CD8-positive, alpha-beta memory T cell (primary cell): ENCODE measurements at regions not wholly inside any gene's neighbourhood (a gene's known extent, or its start where the extent isn't known, plus 50 kb on each side); places are given as distances from the start of the nearest gene placed in this dataset.

Experiments used
- CTCF ChIA-PET: fragments of 350-600 bp; sonication (Branson Sonifier 250); formaldehyde crosslinking; loops from one replicate; lab custom pipeline; 2021; ENCODE audit warnings: antibody characterized with exemption; lab: Charles Lee
- POLR2A ChIA-PET: fragments of 350-600 bp; sonication (Branson Sonifier 250); formaldehyde crosslinking; loops from one replicate; lab custom pipeline; 2021; ENCODE audit warnings: antibody characterized with exemption; lab: Charles Lee
- DNase-seq, 5 donors: peaks; one replicate each; pipeline versions ENCODE4 v3.0.0 to v3.0.0-alpha.2; 2020 to 2022; ENCODE audit warnings: mixed read lengths in 1 of 5
- H3K27ac ChIP-seq: one replicate; pipeline ENCODE4 v1.7.0; 2013; ENCODE audit warnings: low read depth, mild to moderate bottlenecking, low read length, moderate library complexity
- H3K27me3 ChIP-seq: 2 replicates; pipeline ENCODE4 v1.7.0; 2013; ENCODE audit warnings: low read length, mild to moderate bottlenecking; ENCODE audit not compliant: insufficient read depth, poor library complexity, severe bottlenecking
- H3K36me3 ChIP-seq: 2 replicates; pipeline ENCODE4 v1.7.0; 2013; ENCODE audit warnings: mild to moderate bottlenecking, low read length, moderate library complexity; ENCODE audit not compliant: insufficient read depth
- H3K4me1 ChIP-seq: 2 replicates; pipeline ENCODE4 v1.7.0; 2013; ENCODE audit warnings: mild to moderate bottlenecking, low read length, moderate library complexity; ENCODE audit not compliant: insufficient read depth
- H3K4me3 ChIP-seq: 2 replicates; pipeline ENCODE4 v1.7.0; 2013; ENCODE audit warnings: mild to moderate bottlenecking, low read length
- H3K9me3 ChIP-seq: 2 replicates; pipeline ENCODE4 v1.7.0; 2013; ENCODE audit warnings: mild to moderate bottlenecking, low read length
- H3K27ac Mint-ChIP-seq, 8 donors: one replicate each; pipeline ENCODE4 v1.8.0; 2020 to 2021; ENCODE audit warnings: mixed read lengths in 8 of 8, mild to moderate bottlenecking in 6 of 8, inconsistent platforms in 3 of 8, moderate library complexity in 3 of 8
- H3K27me3 Mint-ChIP-seq, 2 donors: one replicate each; pipeline ENCODE4 v1.8.0; 2020 to 2021; ENCODE audit warnings: mixed read lengths in 2 of 2, mild to moderate bottlenecking in 1 of 2, moderate library complexity in 1 of 2
- H3K36me3 Mint-ChIP-seq, 3 donors: one replicate each; pipeline ENCODE4 v1.8.0; 2020 to 2021; ENCODE audit warnings: mixed read lengths in 3 of 3, inconsistent platforms in 1 of 3, mild to moderate bottlenecking in 1 of 3
- H3K4me1 Mint-ChIP-seq, 3 donors: one replicate each; pipeline ENCODE4 v1.8.0; 2020 to 2021; ENCODE audit warnings: mixed read lengths in 3 of 3, inconsistent platforms in 1 of 3, mild to moderate bottlenecking in 1 of 3
- H3K4me3 Mint-ChIP-seq, 7 donors: one replicate each; pipeline ENCODE4 v1.8.0; 2020 to 2021; ENCODE audit warnings: mixed read lengths in 7 of 7, mild to moderate bottlenecking in 6 of 7, moderate library complexity in 4 of 7, inconsistent platforms in 2 of 7
- H3K9me3 Mint-ChIP-seq, 5 donors: one replicate each; pipeline ENCODE4 v1.8.0; 2020 to 2022; ENCODE audit warnings: mixed read lengths in 5 of 5, mild to moderate bottlenecking in 3 of 5, moderate library complexity in 2 of 5, inconsistent platforms in 1 of 5

DNA sequence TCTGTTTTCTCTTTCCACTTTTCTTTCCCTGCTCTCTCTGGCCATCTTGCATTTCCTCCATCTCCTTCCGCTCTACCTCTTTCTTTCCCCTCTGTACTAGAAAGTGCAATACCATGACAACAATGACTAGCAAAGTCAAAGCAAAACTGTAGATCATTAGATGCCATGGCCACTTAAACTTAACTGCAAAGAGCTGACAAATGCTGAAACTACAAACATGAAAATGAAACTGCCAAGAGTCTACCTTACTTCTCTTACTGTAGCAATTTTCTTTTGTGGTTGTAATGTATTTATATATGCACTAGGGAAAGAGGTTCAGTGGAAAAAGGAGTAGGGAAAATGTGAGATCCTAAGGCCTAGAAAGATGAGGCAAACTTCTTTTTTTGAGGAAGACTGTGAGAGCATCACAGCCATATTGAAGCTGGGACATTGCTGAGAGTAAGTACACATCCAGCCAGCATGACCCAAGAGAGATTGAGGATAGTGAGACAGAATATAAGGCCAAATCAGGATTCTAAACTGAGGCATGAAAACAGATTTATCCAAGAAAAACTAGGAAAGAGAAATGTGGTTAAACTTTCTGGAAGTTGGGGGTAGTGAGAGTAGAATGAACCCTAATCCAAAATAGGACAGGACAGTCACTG lies 276.6 kb upstream of the NAV3 start:
- POLR2A ChIA-PET: no interaction called here
- DNase-seq: no peak
- Histone ChIP-seq H3K27ac (no peak overlapping the region), H3K4me3 (no peak overlapping the region), H3K4me1 (no peaks in the 10 kb centered on the region), H3K27me3 (no peaks in the 10 kb centered on the region), H3K9me3 (no peaks in the 10 kb centered on the region), H3K36me3 (no peaks in the 10 kb centered on the region)
- no peaks in the 10 kb centered on the region for H3K4me1 Mint-ChIP-seq
- peaks cover 0 to 2% (median 0%) of the 10 kb centered on the region in 3 donors for H3K36me3 Mint-ChIP-seq
- peaks cover 0 to 20% (median 2%) of the 10 kb centered on the region in 5 donors for H3K9me3 Mint-ChIP-seq
- H3K27me3 Mint-ChIP-seq: no peaks in the 10 kb centered on the region
- CTCF ChIA-PET: no interaction called here
- H3K4me3 Mint-ChIP-seq: no peak overlapping the region
- H3K27ac Mint-ChIP-seq: no peak overlapping the region

- Histone ChIP-seq H3K36me3 (no peaks in the 10 kb centered on the region), H3K4me3 (no peak overlapping the region), H3K27me3 (no peaks in the 10 kb centered on the region), H3K9me3 (no peaks in the 10 kb centered on the region), H3K27ac (no peak overlapping the region), H3K4me1 (no peaks in the 10 kb centered on the region)
- H3K9me3 Mint-ChIP-seq: peaks cover 0 to 22% (median 3%) of the 10 kb centered on the region in 5 donors
- H3K4me1 Mint-ChIP-seq: no peaks in the 10 kb centered on the region
- CTCF ChIA-PET: no interaction called here
- DNase-seq: no peak
- H3K27ac Mint-ChIP-seq: no peak overlapping the region
- H3K27me3 Mint-ChIP-seq: no peaks in the 10 kb centered on the region
- no peak overlapping the region for H3K4me3 Mint-ChIP-seq
- POLR2A ChIA-PET: no interaction called here
- H3K36me3 Mint-ChIP-seq: no peaks in the 10 kb centered on the region
Observed at GRCh38 chr12:77549383-77550128, 281.1 kb upstream of the NAV3 start.

DNA sequence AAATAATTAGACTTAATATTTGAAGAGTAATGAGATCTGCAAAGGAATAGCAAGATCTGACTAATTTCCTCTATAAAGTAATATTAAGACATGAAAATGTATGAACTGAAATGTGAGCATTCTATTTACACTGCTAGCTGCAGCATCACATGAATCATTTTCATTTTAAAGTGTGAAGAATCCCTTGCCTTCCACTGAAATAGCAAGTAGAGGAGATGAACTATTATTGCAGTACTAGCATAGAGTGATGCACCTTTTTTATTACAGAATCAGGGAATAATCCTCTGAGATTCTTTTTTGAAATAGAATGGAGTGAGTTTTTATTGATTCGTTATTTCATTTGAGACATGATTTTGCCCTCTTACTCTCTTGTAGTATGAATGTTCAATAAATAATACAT lies 281.9 kb upstream of the NAV3 start:
- H3K27me3 ChIP-seq: no peaks in the 10 kb centered on the region
- Mint-ChIP-seq H3K36me3 (no peaks in the 10 kb centered on the region), H3K27ac (no peak overlapping the region), H3K4me3 (no peak overlapping the region), H3K9me3 (peaks cover 3 to 28% (median 5%) of the 10 kb centered on the region in 5 donors), H3K27me3 (no peaks in the 10 kb centered on the region), H3K4me1 (no peaks in the 10 kb centered on the region)
- H3K4me3 ChIP-seq: no peak overlapping the region
- CTCF ChIA-PET: no interaction called here
- no peak for DNase-seq
- POLR2A ChIA-PET: no interaction called here
- H3K4me1 ChIP-seq: no peaks in the 10 kb centered on the region
- H3K36me3 ChIP-seq: no peaks in the 10 kb centered on the region
- no peak overlapping the region for H3K27ac ChIP-seq
- H3K9me3 ChIP-seq: no peaks in the 10 kb centered on the region

GRCh38 chr12:77540097-77540496 lies 290.6 kb upstream of the NAV3 start:
- no peak overlapping the region for H3K4me3 ChIP-seq
- Mint-ChIP-seq H3K27ac (no peak overlapping the region), H3K36me3 (no peaks in the 10 kb centered on the region), H3K27me3 (no peaks in the 10 kb centered on the region), H3K4me1 (no peaks in the 10 kb centered on the region), H3K4me3 (no peak overlapping the region), H3K9me3 (peaks cover 0 to 29% (median 5%) of the 10 kb centered on the region in 5 donors)
- no peaks in the 10 kb centered on the region for H3K4me1 ChIP-seq
- POLR2A ChIA-PET: no interaction called here
- no peaks in the 10 kb centered on the region for H3K27me3 ChIP-seq
- CTCF ChIA-PET: no interaction called here
- H3K36me3 ChIP-seq: no peaks in the 10 kb centered on the region
- no peak overlapping the region for H3K27ac ChIP-seq
- no peaks in the 10 kb centered on the region for H3K9me3 ChIP-seq
- no peak for DNase-seq

GRCh38 chr12:77537663-77538062 lies 293.0 kb upstream of the NAV3 start:
- no peak overlapping the region for H3K27ac ChIP-seq
- H3K36me3 ChIP-seq: no peaks in the 10 kb centered on the region
- H3K27ac Mint-ChIP-seq: no peak overlapping the region
- no peak for DNase-seq
- peaks cover 0 to 16% (median 3%) of the 10 kb centered on the region in 5 donors for H3K9me3 Mint-ChIP-seq
- ChIA-PET POLR2A (no interaction called here), CTCF (no interaction called here)
- H3K4me1 Mint-ChIP-seq: no peaks in the 10 kb centered on the region
- no peaks in the 10 kb centered on the region for H3K27me3 ChIP-seq
- H3K4me3 Mint-ChIP-seq: no peak overlapping the region
- H3K4me3 ChIP-seq: no peak overlapping the region
- no peaks in the 10 kb centered on the region for H3K9me3 ChIP-seq
- no peaks in the 10 kb centered on the region for H3K4me1 ChIP-seq
- H3K36me3 Mint-ChIP-seq: no peaks in the 10 kb centered on the region
- H3K27me3 Mint-ChIP-seq: no peaks in the 10 kb centered on the region

- H3K4me3 Mint-ChIP-seq: no peak overlapping the region
- Histone ChIP-seq H3K9me3 (no peaks in the 10 kb centered on the region), H3K27me3 (no peaks in the 10 kb centered on the region), H3K27ac (no peak overlapping the region), H3K36me3 (no peaks in the 10 kb centered on the region), H3K4me3 (no peak overlapping the region), H3K4me1 (no peaks in the 10 kb centered on the region)
- ChIA-PET POLR2A (no interaction called here), CTCF (no interaction called here)
- H3K27ac Mint-ChIP-seq: no peak overlapping the region
- peaks cover 0 to 10% (median 3%) of the 10 kb centered on the region in 5 donors for H3K9me3 Mint-ChIP-seq
- DNase-seq: no peak
- no peaks in the 10 kb centered on the region for H3K27me3 Mint-ChIP-seq
- no peaks in the 10 kb centered on the region for H3K36me3 Mint-ChIP-seq
- no peaks in the 10 kb centered on the region for H3K4me1 Mint-ChIP-seq
Observed at GRCh38 chr12:77535734-77536133, 295.0 kb upstream of the NAV3 start.

GRCh38 chr12:77531912-77532311 lies 298.8 kb upstream of the NAV3 start:
- no peak overlapping the region for H3K27ac ChIP-seq
- H3K9me3 Mint-ChIP-seq: peaks cover 2 to 21% (median 13%) of the 10 kb centered on the region in 5 donors
- H3K36me3 Mint-ChIP-seq: no peaks in the 10 kb centered on the region
- H3K36me3 ChIP-seq: no peaks in the 10 kb centered on the region
- ChIA-PET POLR2A (no interaction called here), CTCF (no interaction called here)
- no peaks in the 10 kb centered on the region for H3K4me1 ChIP-seq
- H3K27me3 ChIP-seq: no peaks in the 10 kb centered on the region
- H3K4me3 Mint-ChIP-seq: no peak overlapping the region
- H3K9me3 ChIP-seq: no peaks in the 10 kb centered on the region
- H3K27ac Mint-ChIP-seq: no peak overlapping the region
- no peaks in the 10 kb centered on the region for H3K27me3 Mint-ChIP-seq
- DNase-seq: no peak
- no peak overlapping the region for H3K4me3 ChIP-seq
- no peaks in the 10 kb centered on the region for H3K4me1 Mint-ChIP-seq

GRCh38 chr12:77522247-77522646 lies 308.4 kb upstream of the NAV3 start:
- Mint-ChIP-seq H3K27me3 (no peaks in the 10 kb centered on the region), H3K36me3 (no peaks in the 10 kb centered on the region), H3K9me3 (peaks cover 0 to 19% (median 7%) of the 10 kb centered on the region in 5 donors), H3K27ac (no peak overlapping the region), H3K4me1 (no peaks in the 10 kb centered on the region), H3K4me3 (no peak overlapping the region)
- Histone ChIP-seq H3K4me1 (no peaks in the 10 kb centered on the region), H3K27me3 (no peaks in the 10 kb centered on the region), H3K4me3 (no peak overlapping the region), H3K36me3 (no peaks in the 10 kb centered on the region), H3K9me3 (no peaks in the 10 kb centered on the region), H3K27ac (no peak overlapping the region)
- CTCF ChIA-PET: no interaction called here
- POLR2A ChIA-PET: no interaction called here
- DNase-seq: no peak
